ENCODE measurements at regions not wholly inside any gene's neighbourhood (a gene's known extent, or its start where the extent isn't known, plus 50 kb on each side); places are given as distances from the start of the nearest gene placed in this dataset.

DNA sequence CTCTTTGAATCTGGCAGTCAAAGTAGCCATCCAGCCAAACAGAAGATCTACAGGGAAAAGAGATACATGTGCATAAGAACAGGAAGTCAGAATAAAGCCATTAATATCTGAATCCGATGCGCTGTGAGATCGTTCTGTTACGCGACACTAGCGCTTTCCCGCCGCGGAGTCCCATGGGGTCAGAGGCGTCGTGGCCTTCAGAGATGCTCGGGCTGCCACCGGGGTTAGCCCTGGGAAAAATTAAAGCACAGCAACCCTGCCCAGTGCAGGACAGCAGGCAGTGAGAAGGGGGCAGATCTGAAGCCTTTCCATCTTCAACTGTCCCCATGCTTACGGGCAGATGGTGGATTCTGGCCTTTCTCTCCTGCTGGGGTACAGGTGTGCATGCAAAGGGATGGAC is 225.6 kb upstream of the MGMT start:
- TF ChIP-seq, protein P1, sequence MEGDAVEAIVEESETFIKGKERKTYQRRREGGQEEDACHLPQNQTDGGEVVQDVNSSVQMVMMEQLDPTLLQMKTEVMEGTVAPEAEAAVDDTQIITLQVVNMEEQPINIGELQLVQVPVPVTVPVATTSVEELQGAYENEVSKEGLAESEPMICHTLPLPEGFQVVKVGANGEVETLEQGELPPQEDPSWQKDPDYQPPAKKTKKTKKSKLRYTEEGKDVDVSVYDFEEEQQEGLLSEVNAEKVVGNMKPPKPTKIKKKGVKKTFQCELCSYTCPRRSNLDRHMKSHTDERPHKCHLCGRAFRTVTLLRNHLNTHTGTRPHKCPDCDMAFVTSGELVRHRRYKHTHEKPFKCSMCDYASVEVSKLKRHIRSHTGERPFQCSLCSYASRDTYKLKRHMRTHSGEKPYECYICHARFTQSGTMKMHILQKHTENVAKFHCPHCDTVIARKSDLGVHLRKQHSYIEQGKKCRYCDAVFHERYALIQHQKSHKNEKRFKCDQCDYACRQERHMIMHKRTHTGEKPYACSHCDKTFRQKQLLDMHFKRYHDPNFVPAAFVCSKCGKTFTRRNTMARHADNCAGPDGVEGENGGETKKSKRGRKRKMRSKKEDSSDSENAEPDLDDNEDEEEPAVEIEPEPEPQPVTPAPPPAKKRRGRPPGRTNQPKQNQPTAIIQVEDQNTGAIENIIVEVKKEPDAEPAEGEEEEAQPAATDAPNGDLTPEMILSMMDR (conservative IDR thresholded peaks at IDR 0.05 in 1 of 2, IDR thresholded peaks at IDR 0.05 in 1 of 2; ENCODE audit: extremely low read depth in 1 of 2, insufficient read depth in 1 of 2, low read depth in 1 of 2, low read length in 2 of 2), result no peak
- TF ChIP-seq EZH2 (IDR thresholded peaks at IDR 0.05; ENCODE audit: borderline replicate concordance, low read length), result no peak

Measured in mammary epithelial cell (primary cell).